Loucy (cell line): ENCODE measurements at regions not wholly inside any gene's neighbourhood (a gene's known extent, or its start where the extent isn't known, plus 50 kb on each side); places are given as distances from the start of the nearest gene placed in this dataset.

Experiments used
- CTCF ChIP-seq: fragments of 200-600 bp; sonication (generic); conservative IDR thresholded peaks from 2 replicates; pipeline ENCODE4 v1.5.1; 2014; ENCODE audit warnings: mild to moderate bottlenecking, antibody characterized with exemption, low read length
- EZH2phosphoT487 ChIP-seq: fragments of 200-600 bp; IDR thresholded peaks from 2 replicates; pipeline ENCODE4 v1.6.1; 2018; ENCODE audit warnings: antibody characterized with exemption, mild to moderate bottlenecking, moderate library complexity, borderline replicate concordance

GRCh38 chr16:82454152-82454551 is 172.6 kb upstream of the CDH13 start:
- TF ChIP-seq CTCF (no peak), EZH2phosphoT487 (no peak)
